GM12878 (cell line): ENCODE measurements at regions not wholly inside any gene's neighbourhood (a gene's known extent, or its start where the extent isn't known, plus 50 kb on each side); places are given as distances from the start of the nearest gene placed in this dataset.

Experiments used
- NFYA ChIP-seq: IDR thresholded peaks from 2 replicates; pipeline ENCODE4 v1.6.1; 2011; ENCODE audit warnings: low read depth, mild to moderate bottlenecking, low read length, improper control_type of control experiment, borderline replicate concordance
- PAX8 ChIP-seq: fragments of 450-650 bp; IDR thresholded peaks from 2 replicates; pipeline ENCODE4 v1.6.1; 2017; ENCODE audit warnings: mild to moderate bottlenecking, moderate library complexity
- PRDM15 ChIP-seq: fragments of 450-650 bp; formaldehyde crosslinking; IDR thresholded peaks from 2 replicates; pipeline ENCODE4 v1.4.0; 2020; ENCODE audit warnings: mild to moderate bottlenecking, moderate library complexity
- RAD51 ChIP-seq: fragments of 450-650 bp; IDR thresholded peaks from 2 replicates; pipeline ENCODE4 v1.6.1; 2016; ENCODE audit warnings: moderate library complexity, mild to moderate bottlenecking, inconsistent platforms
- RBBP5 ChIP-seq: fragments of 200-600 bp; sonication (generic); conservative IDR thresholded peaks from 2 replicates; pipeline ENCODE4 v1.6.1; 2016
- TARDBP ChIP-seq: IDR thresholded peaks from 2 replicates; pipeline ENCODE4 v1.6.1; 2016; ENCODE audit warnings: borderline replicate concordance
- ZBTB11 ChIP-seq: fragments of 450-650 bp; formaldehyde crosslinking; IDR thresholded peaks from 2 replicates; pipeline ENCODE4 v1.5.0; 2022; ENCODE audit warnings: mild to moderate bottlenecking, missing genetic modification characterization

- TF ChIP-seq PRDM15 (CRISPR knock-in tag) (no peak), RAD51 (no peak), PAX8 (no peak), RBBP5 (no peak), NFYA (no peak), TARDBP (no peak), ZBTB11 (CRISPR knock-in tag) (no peak)
Observed at GRCh38 chr20:22159276-22159675, 425.1 kb downstream of the FOXA2 start (continued).
